Uterus (tissue), 2 donors: ENCODE measurements at regions not wholly inside any gene's neighbourhood (a gene's known extent, or its start where the extent isn't known, plus 50 kb on each side); places are given as distances from the start of the nearest gene placed in this dataset.

Experiments used
- POLR2A ChIP-seq, 2 donors: fragments of 450-650 bp; IDR thresholded peaks; one replicate each; pipeline ENCODE4 v1.6.1; 2016; ENCODE audit warnings: antibody characterized with exemption in 2 of 2, mild to moderate bottlenecking in 1 of 2, moderate library complexity in 1 of 2
- TF ChIP-seq, protein P1 (sequence below), 4 experiments: fragments of 200-600 bp in 2 of 4; fragments of 450-650 bp in 2 of 4; sonication (generic) in 2 of 4; IDR thresholded peaks; one replicate each; pipeline ENCODE4 v1.5.1; 2016 to 2019; ENCODE audit warnings: antibody characterized with exemption in 4 of 4, mild to moderate bottlenecking in 2 of 4, moderate library complexity in 1 of 4

DNA sequence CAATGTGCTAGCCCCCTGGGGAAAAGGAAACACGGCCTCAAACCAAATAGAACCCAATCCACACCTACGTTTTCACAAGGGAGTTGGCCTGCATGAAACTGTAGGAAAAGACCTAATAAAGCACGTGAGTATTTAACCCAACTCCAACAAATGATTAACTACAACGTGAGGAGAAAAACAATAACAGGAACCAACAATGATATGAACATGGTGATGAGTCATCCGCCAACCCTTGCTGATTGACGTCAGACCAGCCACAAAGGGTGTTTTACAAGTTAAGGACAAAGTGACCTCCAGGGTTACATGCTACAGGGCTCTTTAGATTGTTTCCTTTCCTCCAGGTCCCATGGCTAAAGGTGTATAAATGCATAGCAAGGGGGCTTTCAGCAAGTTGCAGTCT is 460.5 kb downstream of the COG6 start:
- TF ChIP-seq, protein P1, sequence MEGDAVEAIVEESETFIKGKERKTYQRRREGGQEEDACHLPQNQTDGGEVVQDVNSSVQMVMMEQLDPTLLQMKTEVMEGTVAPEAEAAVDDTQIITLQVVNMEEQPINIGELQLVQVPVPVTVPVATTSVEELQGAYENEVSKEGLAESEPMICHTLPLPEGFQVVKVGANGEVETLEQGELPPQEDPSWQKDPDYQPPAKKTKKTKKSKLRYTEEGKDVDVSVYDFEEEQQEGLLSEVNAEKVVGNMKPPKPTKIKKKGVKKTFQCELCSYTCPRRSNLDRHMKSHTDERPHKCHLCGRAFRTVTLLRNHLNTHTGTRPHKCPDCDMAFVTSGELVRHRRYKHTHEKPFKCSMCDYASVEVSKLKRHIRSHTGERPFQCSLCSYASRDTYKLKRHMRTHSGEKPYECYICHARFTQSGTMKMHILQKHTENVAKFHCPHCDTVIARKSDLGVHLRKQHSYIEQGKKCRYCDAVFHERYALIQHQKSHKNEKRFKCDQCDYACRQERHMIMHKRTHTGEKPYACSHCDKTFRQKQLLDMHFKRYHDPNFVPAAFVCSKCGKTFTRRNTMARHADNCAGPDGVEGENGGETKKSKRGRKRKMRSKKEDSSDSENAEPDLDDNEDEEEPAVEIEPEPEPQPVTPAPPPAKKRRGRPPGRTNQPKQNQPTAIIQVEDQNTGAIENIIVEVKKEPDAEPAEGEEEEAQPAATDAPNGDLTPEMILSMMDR (IDR thresholded peaks at IDR 0.05) = no peak
- TF ChIP-seq POLR2A (IDR thresholded peaks at IDR 0.05) = no peak
